ENCODE measurements at regions not wholly inside any gene's neighbourhood (a gene's known extent, or its start where the extent isn't known, plus 50 kb on each side); places are given as distances from the start of the nearest gene placed in this dataset.

- peak; percentile 98 for DNase-seq
These were observed 58.7 kb upstream of the TGM3 start for GRCh38 chr20:2237059-2237458.

GRCh38 chr20:2238601-2239000 is 57.2 kb upstream of the TGM3 start:
- DNase-seq = no peak

DNA sequence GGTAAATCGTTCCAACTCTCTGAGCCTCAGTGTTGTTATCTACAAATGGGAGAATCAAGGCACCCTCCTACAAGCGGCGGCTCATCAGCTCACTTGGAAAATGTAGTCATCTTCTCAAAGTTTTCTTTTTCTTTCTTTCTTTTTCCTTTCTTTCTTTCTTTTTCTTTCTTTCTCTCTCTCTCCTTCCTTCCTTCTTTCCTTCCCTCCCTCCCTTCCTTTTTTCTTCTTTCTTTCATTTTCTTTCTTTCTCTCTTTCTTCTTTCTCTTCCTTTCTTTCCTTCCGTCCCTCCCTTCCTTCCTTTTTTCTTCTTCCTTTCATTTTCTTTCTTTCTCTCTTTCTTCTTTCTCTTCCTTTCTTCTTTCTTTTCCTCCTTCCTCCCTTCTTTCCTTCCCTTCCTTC is 55.0 kb upstream of the TGM3 start:
- DNase-seq = no peak

GRCh38 chr20:2242678-2243077 is 53.1 kb upstream of the TGM3 start:
- no peak for DNase-seq

DNA sequence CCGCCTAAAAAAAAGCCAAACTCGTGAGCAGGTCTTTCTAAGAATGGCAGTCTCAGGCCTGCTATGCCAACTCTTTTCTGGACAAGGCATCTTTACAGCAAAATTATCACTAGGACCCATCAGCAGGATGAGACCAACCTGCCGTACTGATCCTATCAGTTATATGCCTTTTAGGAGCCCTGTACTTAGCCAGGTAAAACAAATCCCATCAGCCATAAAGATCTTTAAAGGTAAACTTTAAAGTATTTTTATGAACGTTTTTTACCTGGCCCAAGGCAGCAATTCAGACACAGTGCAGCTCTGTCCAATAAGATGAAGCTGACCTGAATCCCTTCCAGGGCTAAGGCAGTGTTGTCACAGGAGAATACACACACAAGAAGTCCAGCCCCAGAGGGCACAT is 51.3 kb upstream of the TGM3 start:
- no peak for DNase-seq

- no peak for DNase-seq
These were observed 50.8 kb upstream of the TGM3 start for GRCh38 chr20:2244993-2245392.

DNA sequence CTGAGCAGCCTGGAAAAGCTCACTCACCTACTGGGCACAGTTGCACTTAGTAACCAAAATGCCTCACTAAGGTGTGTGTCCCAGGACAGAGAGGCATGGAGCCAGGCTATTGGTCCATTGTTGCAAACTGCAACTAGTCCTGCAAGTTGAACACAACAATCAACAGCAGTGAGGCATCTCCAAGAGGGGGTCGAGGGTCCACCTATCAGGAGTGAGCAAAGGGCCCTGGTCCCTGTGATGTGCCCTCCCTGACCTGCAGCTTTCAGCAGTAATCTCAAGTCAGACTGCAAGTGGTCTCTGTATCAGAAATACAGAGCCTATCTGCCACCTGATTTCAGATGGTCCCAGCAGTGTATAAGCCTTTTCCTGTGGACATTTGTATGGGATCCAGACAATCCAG is 50.2 kb upstream of the TGM3 start:
- DNase-seq = no peak
